PC-9 (cell line): ENCODE measurements at regions not wholly inside any gene's neighbourhood (a gene's known extent, or its start where the extent isn't known, plus 50 kb on each side); places are given as distances from the start of the nearest gene placed in this dataset.

Experiments
- BruUV-seq: library from RNA; stranded (reverse); fragments of 400-500 nt; replicated peaks from 2 replicates; lab custom pipeline; 2021; lab: Mats Ljungman, UMichigan
- CTCF ChIA-PET: fragments of 300-600 bp; sonication (Branson Sonifier 250); formaldehyde crosslinking; loops from one replicate; lab custom pipeline; 2022; ENCODE audit warnings: antibody characterized with exemption; lab: Charles Lee
- POLR2A ChIA-PET: fragments of 300-600 bp; sonication (Branson Sonifier 250); formaldehyde crosslinking; loops from one replicate; lab custom pipeline; 2022; ENCODE audit warnings: antibody characterized with exemption; ENCODE audit not compliant: unreplicated experiment; lab: Charles Lee
- DNase-seq, 2 experiments: peaks; one replicate each; pipeline versions ENCODE4 v3.0.0 to v3.0.0-alpha.2; 2015 to 2022; ENCODE audit warnings: mixed read lengths in 1 of 2
- H2AFZ ChIP-seq: fragments of 200-600 bp; sonication (generic); 2 replicates; pipeline ENCODE4 v1.8.1; 2017; ENCODE audit warnings: antibody characterized with exemption
- H3F3A ChIP-seq: fragments of 200-600 bp; sonication (generic); 2 replicates; pipeline ENCODE4 v1.8.1; 2017; ENCODE audit warnings: antibody characterized with exemption, mild to moderate bottlenecking, low read depth; ENCODE audit not compliant: insufficient read depth
- H3K27ac ChIP-seq: fragments of 200-600 bp; sonication (generic); 2 replicates; pipeline ENCODE4 v1.6.1; 2016; ENCODE audit warnings: mixed run types
- H3K27me3 ChIP-seq: fragments of 200-600 bp; sonication (generic); 2 replicates; pipeline ENCODE4 v1.6.1; 2016; ENCODE audit warnings: low read depth, mixed run types; ENCODE audit not compliant: insufficient read depth
- H3K36me3 ChIP-seq: fragments of 200-600 bp; sonication (generic); 2 replicates; pipeline ENCODE4 v1.6.1; 2016; ENCODE audit warnings: low read depth, mixed run types
- H3K4me1 ChIP-seq: fragments of 200-600 bp; sonication (generic); replicated peaks from 2 replicates; pipeline ENCODE4 v1.6.1; 2016; ENCODE audit warnings: mixed run types; ENCODE audit not compliant: insufficient read depth
- H3K4me2 ChIP-seq: fragments of 200-600 bp; sonication (generic); 2 replicates; pipeline ENCODE4 v1.6.1; 2017; ENCODE audit warnings: mixed run types
- H3K4me3 ChIP-seq: fragments of 200-600 bp; sonication (generic); 2 replicates; pipeline ENCODE4 v1.6.1; 2016; ENCODE audit warnings: mixed run types
- H3K79me2 ChIP-seq: fragments of 200-600 bp; sonication (generic); 2 replicates; pipeline ENCODE4 v1.6.1; 2017; ENCODE audit warnings: low read depth, mixed run types
- H3K9me2 ChIP-seq: fragments of 200-600 bp; sonication (generic); 2 replicates; pipeline ENCODE4 v1.8.1; 2017; ENCODE audit warnings: mild to moderate bottlenecking; ENCODE audit not compliant: insufficient read depth
- H3K9me3 ChIP-seq: fragments of 200-600 bp; sonication (generic); 2 replicates; pipeline ENCODE4 v1.8.1; 2016; ENCODE audit warnings: low read depth; ENCODE audit not compliant: insufficient read depth
- H4K20me1 ChIP-seq: fragments of 200-600 bp; sonication (generic); 2 replicates; pipeline ENCODE4 v1.8.1; 2017; ENCODE audit not compliant: insufficient read depth
- CTCF ChIP-seq: fragments of 200-600 bp; sonication (generic); conservative IDR thresholded peaks from 2 replicates; pipeline ENCODE4 v1.6.1; 2017; ENCODE audit warnings: mixed run types, antibody characterized with exemption, mild to moderate bottlenecking, moderate library complexity
- EZH2 ChIP-seq: fragments of 200-600 bp; sonication (generic); IDR thresholded peaks from 2 replicates; pipeline ENCODE4 v1.8.0; 2017; ENCODE audit warnings: antibody characterized with exemption, low read depth
- intact Hi-C: fragments of 100-400 bp; cut with micrococcal nuclease; formaldehyde crosslinking; loops from one replicate; pipeline ENCODE4 v1.10.0; 2022; ENCODE audit not compliant: unreplicated experiment

GRCh38 chr4:163662768-163663167, 168.3 kb downstream of the TMA16 start:
- no peak overlapping the region for H3K27ac ChIP-seq
- no peaks in the 10 kb centered on the region for H4K20me1 ChIP-seq
- no peak overlapping the region for H2AFZ ChIP-seq
- ChIA-PET CTCF (no interaction called here), POLR2A (no interaction called here)
- intact Hi-C loops, result no loop called here
- no peaks in the 10 kb centered on the region for H3K79me2 ChIP-seq
- H3K4me2 ChIP-seq, result no peak overlapping the region
- no peaks in the 10 kb centered on the region for H3K9me2 ChIP-seq
- H3K27me3 ChIP-seq, result no peaks in the 10 kb centered on the region
- H3K9me3 ChIP-seq, result no peaks in the 10 kb centered on the region
- no peaks in the 10 kb centered on the region for H3K36me3 ChIP-seq
- TF ChIP-seq CTCF, result no peak
- TF ChIP-seq EZH2, result no peak
- H3F3A ChIP-seq, result no peaks in the 10 kb centered on the region
- H3K4me1 ChIP-seq, result no peaks in the 10 kb centered on the region
- no TSS peak for BruUV-seq
- DNase-seq, result no peak
- no peak overlapping the region for H3K4me3 ChIP-seq

GRCh38 chr4:163663454-163664225, 169.2 kb downstream of the TMA16 start:
- Histone ChIP-seq H3K27me3 (no peaks in the 10 kb centered on the region), H3K4me3 (no peak overlapping the region), H3K36me3 (no peaks in the 10 kb centered on the region), H2AFZ (no peak overlapping the region), H3K4me2 (no peak overlapping the region), H3K4me1 (no peaks in the 10 kb centered on the region), H3K9me2 (no peaks in the 10 kb centered on the region), H3K9me3 (no peaks in the 10 kb centered on the region), H3F3A (no peaks in the 10 kb centered on the region), H4K20me1 (no peaks in the 10 kb centered on the region), H3K79me2 (no peaks in the 10 kb centered on the region), H3K27ac (no peak overlapping the region)
- TF ChIP-seq EZH2 (no peak), CTCF (no peak)
- ChIA-PET CTCF (no interaction called here), POLR2A (no interaction called here)
- BruUV-seq, result no TSS peak
- intact Hi-C loops, result no loop called here
- no peak for DNase-seq

GRCh38 chr4:163665101-163665500, 170.6 kb downstream of the TMA16 start:
- Histone ChIP-seq H2AFZ (no peak overlapping the region), H3K4me2 (no peak overlapping the region), H3K36me3 (no peaks in the 10 kb centered on the region), H3K4me3 (no peak overlapping the region), H4K20me1 (no peaks in the 10 kb centered on the region), H3K9me2 (no peaks in the 10 kb centered on the region), H3K27me3 (no peaks in the 10 kb centered on the region), H3K27ac (no peak overlapping the region), H3F3A (no peaks in the 10 kb centered on the region), H3K79me2 (no peaks in the 10 kb centered on the region), H3K9me3 (no peaks in the 10 kb centered on the region), H3K4me1 (no peaks in the 10 kb centered on the region)
- POLR2A ChIA-PET, result no interaction called here
- intact Hi-C loops, result no loop called here
- DNase-seq, result no peak
- no peak for TF ChIP-seq EZH2
- TF ChIP-seq CTCF, result no peak
- CTCF ChIA-PET, result no interaction called here
- BruUV-seq, result no TSS peak
